A549 (cell line): ENCODE measurements at regions not wholly inside any gene's neighbourhood (a gene's known extent, or its start where the extent isn't known, plus 50 kb on each side); places are given as distances from the start of the nearest gene placed in this dataset.

Source experiments
- ATAC-seq, 2 experiments: fragments of 200-7000 bp in 1 of 2; fragments of >200 bp in 1 of 2; cut with Nextera tagmentation in 1 of 2; cut with Tn5 transposase in 1 of 2; 3 replicates each; pipeline versions ENCODE4 v1.8.0 to v1.9.1; 2018 to 2020; ENCODE audit warnings: mild to moderate bottlenecking in 1 of 2, moderate library complexity in 1 of 2
- CTCF ChIA-PET: fragments of 300-600 bp; sonication (Branson Sonifier 250); formaldehyde crosslinking; extraction: SDS; loops from one replicate; lab custom pipeline; 2021; ENCODE audit warnings: antibody characterized with exemption, inconsistent platforms; lab: Yijun Ruan, JAX
- POLR2A ChIA-PET: fragments of 350-600 bp; formaldehyde crosslinking; extraction: SDS; loops from one replicate; lab custom pipeline; 2021; ENCODE audit warnings: antibody characterized with exemption, inconsistent platforms; lab: Yijun Ruan, JAX
- DNase-seq, 2 experiments: peaks; one replicate each; pipeline versions ENCODE4 v3.0.0 to v3.0.0-alpha.2; 2011 to 2016; ENCODE audit warnings: low read depth in 1 of 2, low spot score in 1 of 2
- FAIRE-seq: peaks from 2 replicates; lab custom pipeline; 2011; peaks lifted over from hg19 to GRCh38; lab: Jason Lieb, UNC
- H3K27ac ChIP-seq, 2 experiments: fragments of >200 bp; sonication (Bioruptor Twin); formaldehyde crosslinking; 3 replicates each; pipeline ENCODE4 v1.5.1; 2016 to 2017
- H3K4me1 ChIP-seq: fragments of >200 bp; sonication (Bioruptor Twin); formaldehyde crosslinking; 3 replicates; pipeline ENCODE4 v1.6.1; 2016
- H3K4me2 ChIP-seq: fragments of >200 bp; sonication (Bioruptor Twin); formaldehyde crosslinking; 3 replicates; pipeline ENCODE4 v1.6.1; 2016
- H3K4me3 ChIP-seq: fragments of >200 bp; sonication (Bioruptor Twin); formaldehyde crosslinking; 3 replicates; pipeline ENCODE4 v1.5.1; 2016
- H3K9me3 ChIP-seq: fragments of >200 bp; sonication (Bioruptor Twin); formaldehyde crosslinking; 3 replicates; pipeline ENCODE4 v1.6.1; 2016
- ATOH8 ChIP-seq: fragments of 250-450 bp; sonication (Bioruptor Pico); IDR thresholded peaks from 2 replicates; pipeline ENCODE4 v1.5.0; 2020; ENCODE audit warnings: low read depth, mild to moderate bottlenecking, moderate library complexity
- BHLHE40 ChIP-seq: IDR thresholded peaks from 2 replicates; pipeline ENCODE4 v1.6.1; 2012; ENCODE audit warnings: low read depth, low read length, inconsistent platforms
- CBX8 ChIP-seq: fragments of 200-600 bp; sonication (generic); IDR thresholded peaks from 2 replicates; pipeline ENCODE4 v1.6.1; 2016
- CHD2 ChIP-seq: fragments of 150-350 bp; IDR thresholded peaks from 2 replicates; pipeline ENCODE4 v1.6.1; 2014; ENCODE audit warnings: low read length; ENCODE audit not compliant: partially characterized antibody
- EHMT2 ChIP-seq: fragments of 200-600 bp; sonication (generic); IDR thresholded peaks from 2 replicates; pipeline ENCODE4 v1.6.1; 2016; ENCODE audit warnings: antibody characterized with exemption, low read depth, mild to moderate bottlenecking, moderate library complexity
- EP300 ChIP-seq, 2 experiments: fragments of >200 bp; sonication (Bioruptor Twin); formaldehyde crosslinking; IDR thresholded peaks; 2 replicates in 1 of 2; 3 replicates in 1 of 2; pipeline ENCODE4 v1.6.1; 2016 to 2017
- FOSL2 ChIP-seq, 2 experiments: fragments of 450-650 bp in 1 of 2; fragments of >200 bp in 1 of 2; sonication (Bioruptor Twin) in 1 of 2; formaldehyde crosslinking; IDR thresholded peaks; 2 replicates each; pipeline versions ENCODE4 v1.5.0 to v1.6.1; 2016 to 2020; ENCODE audit warnings: mild to moderate bottlenecking in 1 of 2, moderate library complexity in 1 of 2
- GATA3 ChIP-seq: IDR thresholded peaks from 2 replicates; pipeline ENCODE4 v1.6.1; 2012; ENCODE audit warnings: borderline replicate concordance
- HMGXB4 ChIP-seq: fragments of 250-450 bp; sonication (Bioruptor Pico); IDR thresholded peaks from 2 replicates; pipeline ENCODE4 v1.5.0; 2021; ENCODE audit warnings: mild to moderate bottlenecking, moderate library complexity, borderline replicate concordance
- HOXA7 ChIP-seq: fragments of 250-450 bp; sonication (Bioruptor Pico); IDR thresholded peaks from 2 replicates; pipeline ENCODE4 v1.5.0; 2020; ENCODE audit warnings: mild to moderate bottlenecking, moderate library complexity
- JUNB ChIP-seq: fragments of >200 bp; sonication (Bioruptor Twin); formaldehyde crosslinking; IDR thresholded peaks from 2 replicates; pipeline ENCODE4 v1.6.1; 2016
- KDM1A ChIP-seq: fragments of 200-600 bp; sonication (generic); IDR thresholded peaks from 2 replicates; pipeline ENCODE4 v1.6.1; 2016; ENCODE audit warnings: low read depth, mild to moderate bottlenecking
- MAFK ChIP-seq: fragments of 450-650 bp; IDR thresholded peaks from 2 replicates; pipeline ENCODE4 v1.6.1; 2014; ENCODE audit not compliant: partially characterized antibody
- MAX ChIP-seq: IDR thresholded peaks from 2 replicates; pipeline ENCODE4 v1.6.1; 2012
- POLR2AphosphoS2 ChIP-seq: conservative IDR thresholded peaks from 2 replicates; pipeline ENCODE4 v1.6.1; 2012; ENCODE audit warnings: low read length, improper control_type of control experiment, inconsistent platforms
- RAD21 ChIP-seq, 2 experiments: fragments of >200 bp in 1 of 2; sonication (Bioruptor Twin) in 1 of 2; formaldehyde crosslinking in 1 of 2; IDR thresholded peaks in 1 of 2; conservative IDR thresholded peaks in 1 of 2; 2 replicates in 1 of 2; 3 replicates in 1 of 2; pipeline ENCODE4 v1.6.1; 2012 to 2018; ENCODE audit warnings: inconsistent platforms in 1 of 2
- SMC3 ChIP-seq: fragments of >200 bp; sonication (Bioruptor Twin); formaldehyde crosslinking; IDR thresholded peaks from 3 replicates; pipeline ENCODE4 v1.6.1; 2018; ENCODE audit warnings: inconsistent platforms
- ZNF302 ChIP-seq: fragments of 250-450 bp; sonication (Bioruptor Pico); IDR thresholded peaks from 2 replicates; pipeline ENCODE4 v1.9.0; 2021; ENCODE audit warnings: inconsistent platforms, mild to moderate bottlenecking, moderate library complexity
- WGBS: methylation state at CpG from one replicate; pipeline ENCODE4 v1.1.6; 2017; ENCODE audit errors: missing lambda C conversion rate; 5-methylcytosine and 5-hydroxymethylcytosine counted together

- ChIA-PET POLR2A (no interaction called here), CTCF (interaction anchor here (1.4 kb wide), 1 partner anchor 11 kb away, joined by 3 read pairs; no protein-coding TSS in a partner anchor)
- 57% methylated on average over 1 of the region's 1 CpG for WGBS
- TF ChIP-seq ZNF302 (CRISPR knock-in tag) (no peak), HOXA7 (CRISPR knock-in tag) (no peak), POLR2AphosphoS2 (no peak), RAD21 (conservative IDR thresholded peaks at IDR 0.05 in 1 of 2, IDR thresholded peaks at IDR 0.05 in 1 of 2) (no peak), CBX8 (no peak), MAX (no peak), HMGXB4 (CRISPR knock-in tag) (no peak), FOSL2 (IDR thresholded peaks at IDR 0.05) (no peak), FOSL2 (CRISPR knock-in tag; IDR thresholded peaks at IDR 0.05) (no peak), EHMT2 (no peak)
- Histone ChIP-seq H3K4me3 (no peak overlapping the region), H3K9me3 (no peaks in the 10 kb centered on the region), H3K27ac (no peak overlapping the region), H3K4me2 (no peak overlapping the region), H3K4me1 (peaks cover 36% of the 10 kb centered on the region; the same call in 2 of the 3 replicates)
- no peak for DNase-seq
- no peak for ATAC-seq
- FAIRE-seq: no peak
These were observed 241.6 kb upstream of the NT5C1B start for GRCh38 chr2:18830962-18831361.

GRCh38 chr2:18829976-18830375 lies 240.6 kb upstream of the NT5C1B start:
- POLR2A ChIA-PET: no interaction called here
- no peak for TF ChIP-seq HOXA7 (CRISPR knock-in tag)
- peak; percentile 37 for TF ChIP-seq MAFK
- no peak for TF ChIP-seq CHD2
- no peak overlapping the region for H3K4me3 ChIP-seq
- DNase-seq: no peak
- peaks cover 36% of the 10 kb centered on the region; the same call in 2 of the 3 replicates for H3K4me1 ChIP-seq
- 17% methylated on average over 1 of the region's 1 CpG for whole genome bisulfite sequencing
- no peak overlapping the region for H3K27ac ChIP-seq
- H3K9me3 ChIP-seq: no peaks in the 10 kb centered on the region
- CTCF ChIA-PET: no interaction called here
- H3K4me2 ChIP-seq: peak overlapping the region; percentile 19; the same call in 2 of the 3 replicates
- FAIRE-seq: no peak
- ATAC-seq: no peak

- ChIA-PET CTCF (no interaction called here), POLR2A (no interaction called here)
- Histone ChIP-seq H3K9me3 (no peaks in the 10 kb centered on the region), H3K4me1 (peaks cover 33% of the 10 kb centered on the region; the same call in 2 of the 3 replicates), H3K4me3 (no peak overlapping the region), H3K27ac (no peak overlapping the region), H3K4me2 (peak overlapping the region; percentile 19; the same call in 2 of the 3 replicates)
- TF ChIP-seq SMC3: no peak
- TF ChIP-seq JUNB: no peak
- no peak for TF ChIP-seq HOXA7 (CRISPR knock-in tag)
- TF ChIP-seq EP300 (IDR thresholded peaks at IDR 0.05): no peak
- no peak for TF ChIP-seq ATOH8
- TF ChIP-seq GATA3: peak; percentile 50; the same call in 1 of the 2 replicates
- TF ChIP-seq BHLHE40: no peak
- TF ChIP-seq KDM1A: no peak
- WGBS: 30% methylated on average over 4 of the region's 4 CpGs
- DNase-seq: peak in 1 of 2 experiments; percentile 24
- peak in 1 of 2 experiments; percentile 59; a peak in 2 of 6 replicates for ATAC-seq
- FAIRE-seq: no peak
These were observed 240.0 kb upstream of the NT5C1B start for GRCh38 chr2:18829251-18829902.
